ENCODE measurements at regions not wholly inside any gene's neighbourhood (a gene's known extent, or its start where the extent isn't known, plus 50 kb on each side); places are given as distances from the start of the nearest gene placed in this dataset.

- Histone ChIP-seq H3K27me3 (ENCODE audit: control insufficient read depth, insufficient read depth, low read length) (no peaks in the 10 kb centered on the region), H3K23ac (ENCODE audit: low read depth, low read length) (no peak overlapping the region; the same call in 1 of the 2 replicates), H2BK20ac (ENCODE audit: low read depth, low read length) (no peak overlapping the region; the same call in 1 of the 2 replicates), H4K20me1 (ENCODE audit: insufficient read depth, low read length) (no peaks in the 10 kb centered on the region), H3K14ac (replicated peaks; ENCODE audit: low read depth, low read length) (peak overlapping the region; percentile 70), H3K9me1 (ENCODE audit: insufficient read depth, low read length) (peaks cover 6% of the 10 kb centered on the region), H4K5ac (ENCODE audit: low read depth, low read length) (peak overlapping the region; percentile 32; the same call in 1 of the 2 replicates), H3K56ac (ENCODE audit: extremely low read depth, insufficient read depth, low read length) (no peak overlapping the region), H2BK15ac (ENCODE audit: low read depth, low read length) (peak overlapping the region; percentile 63; the same call in 2 of the 3 replicates), H4K91ac (ENCODE audit: insufficient read depth, low read depth, low read length) (peak overlapping the region; percentile 41; the same call in 1 of the 2 replicates), H3K18ac (ENCODE audit: low read depth, low read length) (peak overlapping the region; percentile 66; the same call in 1 of the 2 replicates), H2AK5ac (ENCODE audit: low read depth, low read length) (peak overlapping the region; percentile 52; the same call in 1 of the 2 replicates), H3K4me1 (ENCODE audit: control insufficient read depth, insufficient read depth, low read length) (peaks cover 11% of the 10 kb centered on the region), H3K4me3 (ENCODE audit: insufficient read depth, low read depth, low read length) (no peak overlapping the region), H2AFZ (replicated peaks; ENCODE audit: low read length, poor library complexity) (no peak overlapping the region), H3K4me2 (ENCODE audit: low read depth, low read length) (peak overlapping the region; percentile 3; the same call in 1 of the 2 replicates), H2BK5ac (ENCODE audit: low read depth, low read length, poor library complexity, severe bottlenecking) (peak overlapping the region; percentile 2), H3K79me1 (ENCODE audit: low read depth in 1 of 2, low read length in 2 of 2) (no peaks in the 10 kb centered on the region), H2AK9ac (replicated peaks; ENCODE audit: low read depth, low read length, poor library complexity) (no peak overlapping the region), H3K9me3 (ENCODE audit: control insufficient read depth, insufficient read depth, low read length) (0 out of 2 replicates have a peak, but pooled peaks cover under 1% of the 10 kb centered on the region), H3K27ac (ENCODE audit: insufficient read depth, low read length) (no peak overlapping the region), H3K9ac (ENCODE audit: low read depth, low read length) (no peak overlapping the region), H2BK120ac (ENCODE audit: low read depth, low read length) (peak overlapping the region; percentile 59), H4K8ac (ENCODE audit: low read depth in 2 of 2, low read length in 2 of 2) (peak overlapping the region in 1 of 2 experiments; percentile 31; a peak in 2 of 4 replicates), H3K36me3 (ENCODE audit: control insufficient read depth, insufficient read depth, low read length) (no peaks in the 10 kb centered on the region), H3K4ac (ENCODE audit: low read depth, low read length) (0 out of 2 replicates have a peak overlapping the region, but pooled peaks have one; percentile 59)
- intact Hi-C loops (cut with micrococcal nuclease) (loop anchor here (5.0 kb wide), 1 partner anchor 133 kb away; the partner anchor contains the start of gene NUDT4), in situ Hi-C loops (cut with MboI; ENCODE audit: low sequenced_read_pairs) (no loop called here), dilution Hi-C loops (cut with HindIII; ENCODE audit: low sequenced_read_pairs, unreplicated experiment) (no loop called here)
- no TSS peak for BruUV-seq (replicated peaks)
- ChIA-PET CTCF (interaction anchor here (1.3 kb wide), 1 partner anchor 137 kb away, joined by 3 read pairs; no protein-coding TSS in a partner anchor), POLR2A (ENCODE audit: unreplicated experiment) (no interaction called here)
- DNase-seq (no peak), ATAC-seq (ENCODE audit: low read depth) (peak; percentile 9; the same call in 1 of the 2 replicates)
- no CpG with 5 or more reads among the region's 4 CpGs for WGBS, 2 experiments (ENCODE audit: extremely low coverage in 2 of 2, insufficient read length in 1 of 2)
- no peak for TF ChIP-seq CEBPB (IDR thresholded peaks at IDR 0.05; ENCODE audit: low read depth, low read length)
- TF ChIP-seq RFX5 (IDR thresholded peaks at IDR 0.05; ENCODE audit: low read depth, low read length): no peak
- no peak for TF ChIP-seq CTCF (conservative IDR thresholded peaks at IDR 0.05; ENCODE audit: low read depth, low read length)
- no peak for TF ChIP-seq BHLHE40 (IDR thresholded peaks at IDR 0.05; ENCODE audit: low read depth, low read length)
Observed at GRCh38 chr12:93244514-93245077, 133.1 kb upstream of the NUDT4 start.

Measured in IMR-90 (cell line).